HG03442 (cell line): ENCODE measurements at regions not wholly inside any gene's neighbourhood (a gene's known extent, or its start where the extent isn't known, plus 50 kb on each side); places are given as distances from the start of the nearest gene placed in this dataset.
"Not testable (repeated sequence)": the region's sequence is repeated elsewhere in the genome, so short reads cannot be mapped to it uniquely, and the experiment has no call there.

ENCODE experiments used
- ATAC-seq: cut with Tn5 transposase; IDR thresholded peaks from one replicate; pipeline ENCODE4 v1.9.1; 2021; ENCODE audit warnings: mild to moderate bottlenecking, moderate library complexity; ENCODE audit not compliant: unreplicated experiment

DNA sequence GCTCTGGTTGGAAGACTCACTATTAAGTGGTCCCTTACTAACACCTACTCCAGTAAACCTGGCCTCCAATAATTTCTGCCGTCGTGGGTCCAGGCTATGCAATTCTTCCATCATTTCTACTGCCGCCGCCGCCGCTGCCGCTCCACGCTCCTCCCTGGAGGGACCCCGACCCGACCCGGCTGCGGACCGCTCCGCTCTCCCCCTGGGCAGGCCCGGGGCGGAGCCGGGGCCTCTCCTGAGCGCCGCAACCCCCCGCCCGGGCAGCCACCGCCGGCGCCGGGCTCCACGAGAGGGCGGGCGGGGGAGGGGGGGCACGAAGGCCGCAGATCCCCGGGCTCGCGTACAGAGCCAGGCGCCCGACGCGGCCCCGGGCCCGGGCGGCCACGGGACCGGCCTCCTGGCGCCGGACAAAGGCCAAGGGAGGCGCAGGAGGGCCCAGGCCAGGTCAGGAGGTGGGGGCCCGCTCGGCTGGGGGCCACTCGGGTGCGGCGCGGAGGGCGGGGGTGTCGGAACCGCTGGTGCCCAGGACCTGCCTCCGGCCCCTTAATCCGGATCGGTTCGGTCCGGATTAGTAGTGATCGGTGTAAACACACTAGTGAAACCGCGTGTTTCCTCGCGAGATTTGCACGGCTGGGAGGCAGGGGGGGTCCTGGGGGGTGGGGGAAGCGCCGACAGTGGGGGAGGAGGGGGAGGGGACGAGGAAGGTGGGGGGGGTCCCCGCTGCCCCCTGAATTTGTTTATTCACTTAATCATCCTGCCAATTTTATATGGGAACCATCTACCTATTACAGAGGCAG lies 215.1 kb upstream of the CCL2 start:
- peak; percentile 47 for ATAC-seq

DNA sequence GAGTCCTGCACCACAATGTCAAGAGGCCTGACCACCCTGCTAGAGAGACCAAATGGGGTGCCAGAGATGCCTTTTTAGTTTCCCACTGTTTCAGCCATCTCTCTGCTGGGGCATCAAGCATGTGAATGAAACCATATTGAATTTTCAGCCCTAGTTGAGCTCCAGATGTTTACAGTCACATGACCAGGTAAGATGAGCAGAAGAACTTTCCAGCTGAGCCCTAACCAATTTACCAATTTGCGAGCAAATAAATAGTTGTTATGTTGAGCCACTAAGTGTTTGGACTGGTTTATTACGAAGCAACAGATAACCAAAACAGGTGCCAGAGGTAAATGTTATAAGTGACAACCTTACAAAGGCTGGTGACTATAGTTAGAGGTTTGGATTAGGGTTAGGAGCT lies 209.1 kb upstream of the CCL2 start:
- ATAC-seq, result no peak

DNA sequence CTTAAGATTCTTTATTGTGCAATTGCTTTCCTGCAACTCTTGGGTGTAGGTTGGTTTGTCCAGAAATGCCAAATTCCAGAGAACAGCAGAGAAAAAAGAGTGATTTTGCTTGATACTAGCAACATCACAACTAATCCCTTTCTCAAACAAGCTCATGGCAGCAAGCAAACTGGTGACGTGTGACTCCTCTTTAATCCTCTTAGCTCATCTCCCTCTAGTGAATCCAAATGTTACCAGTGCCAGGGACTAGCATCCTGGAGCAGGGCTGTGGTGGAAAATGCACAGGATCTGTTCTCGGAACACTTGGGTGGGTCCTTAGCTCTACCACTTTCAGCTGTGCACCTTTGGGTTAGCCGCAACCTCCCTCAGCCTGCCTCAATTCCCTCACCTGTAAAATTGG lies 204.0 kb upstream of the CCL2 start:
- no peak for ATAC-seq

DNA sequence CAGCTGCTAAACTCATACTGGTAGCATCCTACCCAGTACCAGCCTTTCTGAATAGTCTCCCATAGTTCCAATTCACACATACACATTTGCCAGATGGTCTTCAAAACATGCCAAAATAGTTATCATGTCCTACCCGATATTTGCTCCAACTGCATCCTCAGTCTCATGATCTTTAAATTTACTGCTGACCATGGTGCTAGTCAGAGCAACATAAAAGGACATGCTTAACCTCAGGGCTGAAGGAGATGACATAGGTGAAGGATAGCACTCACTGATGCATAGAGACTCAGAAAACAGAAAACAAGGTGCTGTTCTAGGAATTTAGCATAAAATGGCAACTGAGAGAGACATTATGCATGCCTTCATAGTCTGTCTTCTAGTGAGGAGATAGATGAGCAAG lies 200.6 kb upstream of the CCL2 start:
- no peak for ATAC-seq

DNA sequence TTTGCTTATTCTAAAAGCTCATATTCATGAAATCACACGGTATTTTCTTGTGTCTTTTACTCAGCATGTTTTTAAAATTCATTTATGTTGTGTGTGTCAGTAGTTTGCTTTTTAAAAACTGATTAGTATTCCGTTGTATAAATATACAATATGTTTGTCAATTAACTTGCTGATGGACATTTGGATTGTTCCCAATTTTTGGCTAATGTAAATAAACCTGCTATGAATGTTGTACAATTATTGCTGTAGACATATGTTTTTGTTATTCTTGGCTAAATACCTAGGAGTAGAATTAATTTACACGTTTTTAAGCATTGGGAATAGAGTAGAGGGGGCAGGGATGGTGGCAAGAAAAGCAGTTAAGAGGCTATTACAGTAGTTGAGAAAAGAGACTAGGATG lies 199.5 kb upstream of the CCL2 start:
- no peak for ATAC-seq

DNA sequence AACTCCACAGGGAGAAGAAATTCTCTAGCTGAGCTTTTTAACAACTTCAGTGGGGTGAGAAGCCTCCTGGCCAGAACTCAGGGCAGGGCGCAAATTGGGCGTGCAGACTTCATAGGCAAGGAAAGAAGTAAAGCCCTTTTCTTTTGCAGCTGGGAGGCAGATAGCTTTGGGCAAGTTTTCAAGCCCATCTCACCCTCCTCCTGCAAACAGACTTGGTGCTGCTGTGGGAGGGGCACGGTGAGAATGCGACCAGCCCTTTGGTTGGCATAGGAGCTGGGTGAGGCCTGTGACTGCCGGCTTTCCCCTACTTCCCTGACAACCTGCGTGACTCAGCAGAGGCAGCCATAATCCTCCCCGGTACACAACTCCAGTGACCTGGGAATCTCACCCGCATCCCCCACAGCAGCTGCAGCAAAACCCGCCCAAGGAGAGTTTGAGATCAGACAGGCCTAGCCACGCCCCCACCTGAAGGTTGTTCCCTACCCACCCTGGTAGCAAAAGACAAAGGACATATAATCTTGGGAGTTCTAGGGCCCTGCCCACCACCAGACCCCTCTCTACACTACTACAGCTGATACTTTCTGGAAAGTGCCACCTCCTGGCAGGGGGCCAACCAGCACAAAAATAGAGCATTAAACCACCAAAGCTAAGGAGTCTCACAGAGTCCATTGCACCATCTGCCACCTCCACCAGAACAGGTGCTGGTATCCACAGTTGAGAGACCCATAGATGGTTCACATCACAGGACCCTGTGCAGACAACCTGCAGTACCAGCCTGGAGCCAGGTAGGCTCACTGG lies 195.5 kb upstream of the CCL2 start:
- ATAC-seq, result no peak

DNA sequence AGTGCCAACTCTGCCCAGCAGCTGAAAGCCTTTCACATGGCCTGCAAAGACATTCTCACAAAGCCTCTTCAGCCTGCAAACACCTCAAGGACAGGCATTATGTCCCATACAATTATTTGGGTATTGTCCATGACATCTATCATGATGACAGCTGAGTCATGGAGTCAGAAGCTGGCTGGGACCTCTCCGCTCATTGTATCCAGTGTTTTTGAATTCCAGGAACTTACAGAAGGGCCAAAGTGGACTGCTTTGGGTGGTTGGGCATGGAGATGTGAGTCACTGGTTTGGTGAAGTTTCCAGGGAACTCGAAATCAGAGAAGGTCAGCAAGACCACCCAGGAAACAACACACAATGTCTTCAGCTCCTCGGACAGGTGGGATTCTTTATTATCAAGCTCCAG lies 188.6 kb upstream of the CCL2 start:
- ATAC-seq, result no peak

DNA sequence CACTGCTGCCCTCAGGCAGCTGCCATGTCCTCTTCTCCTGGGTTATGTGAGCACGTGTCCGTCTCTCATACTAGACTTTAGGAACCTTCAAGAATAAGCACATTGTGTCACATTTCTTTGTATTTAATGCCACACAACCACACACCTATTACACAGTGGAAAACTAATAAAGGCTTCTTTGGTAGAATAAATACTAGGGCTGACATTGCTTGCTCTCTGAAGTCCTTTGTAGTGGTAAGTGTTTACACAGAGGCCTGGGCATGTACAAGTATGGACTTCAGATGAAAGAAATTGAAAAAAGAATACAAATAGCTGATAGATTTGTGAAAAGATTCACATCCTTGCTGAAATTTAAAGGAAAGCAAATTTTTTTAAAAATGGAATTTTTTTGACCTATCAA lies 188.1 kb upstream of the CCL2 start:
- ATAC-seq, result no peak

DNA sequence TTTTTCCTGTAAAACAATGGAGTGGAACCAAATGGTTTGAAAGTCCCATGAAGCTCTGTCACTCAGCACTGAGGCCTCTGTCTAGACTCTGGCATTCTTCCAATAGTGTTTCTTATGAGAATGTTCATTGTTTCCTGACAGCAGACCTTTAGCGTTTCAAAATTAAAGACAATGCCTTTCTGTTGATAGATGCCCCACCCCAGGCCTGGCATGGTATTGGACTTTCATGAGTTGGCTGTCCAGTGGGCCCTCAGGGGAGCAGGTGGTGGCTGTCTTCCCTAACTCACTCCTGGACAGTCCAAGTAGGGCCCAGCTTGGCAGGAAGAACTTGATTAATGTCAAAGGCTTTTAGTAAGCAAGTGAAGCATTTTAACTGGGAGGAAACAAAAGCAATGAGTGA lies 186.5 kb upstream of the CCL2 start:
- no peak for ATAC-seq

DNA sequence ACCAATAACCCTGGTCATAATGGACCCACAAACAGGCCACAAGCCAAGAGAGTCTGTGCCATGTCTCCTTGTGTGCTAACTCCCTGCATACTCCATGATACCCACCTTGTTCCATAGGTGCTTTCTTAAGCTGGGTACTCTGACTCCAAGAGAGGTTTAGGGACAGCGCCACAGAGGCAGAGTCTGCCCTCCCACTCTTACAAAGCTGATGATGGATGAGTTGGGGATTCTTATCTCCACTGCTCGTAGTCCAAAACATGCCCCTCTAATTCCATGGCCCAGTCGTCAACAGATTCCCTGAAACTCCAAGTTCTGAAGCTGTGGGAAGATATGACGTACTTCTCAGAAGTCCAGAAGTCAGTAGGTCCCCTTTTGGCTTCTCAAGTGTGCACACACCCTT lies 184.4 kb upstream of the CCL2 start:
- ATAC-seq, result no peak

DNA sequence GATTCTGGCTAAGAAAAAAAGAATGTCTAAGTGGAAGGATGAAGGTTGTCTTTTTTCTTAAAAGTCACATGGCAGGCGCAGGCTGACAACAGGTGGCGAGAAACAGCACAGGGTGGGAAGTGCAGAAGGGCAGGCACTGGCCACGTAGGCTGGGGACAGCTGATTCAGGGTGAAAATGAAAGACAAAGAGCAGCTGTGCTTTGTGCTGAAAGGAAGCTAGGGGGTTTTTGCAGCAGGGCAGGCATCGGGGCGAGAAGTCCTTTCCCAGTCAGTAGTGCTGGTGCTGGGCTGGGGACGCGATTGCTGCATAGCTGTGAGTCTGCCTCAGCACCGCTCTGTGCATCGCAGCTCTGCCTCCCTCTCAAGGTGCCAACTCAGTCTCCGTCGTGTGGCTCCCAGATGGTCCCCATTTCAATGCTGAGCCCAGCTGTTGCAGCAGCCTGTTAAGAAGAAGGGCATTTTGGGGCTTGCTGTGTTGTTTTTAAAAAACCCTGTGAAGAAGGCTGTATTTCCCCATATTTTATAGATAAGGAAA lies 183.1 kb upstream of the CCL2 start:
- no peak for ATAC-seq

DNA sequence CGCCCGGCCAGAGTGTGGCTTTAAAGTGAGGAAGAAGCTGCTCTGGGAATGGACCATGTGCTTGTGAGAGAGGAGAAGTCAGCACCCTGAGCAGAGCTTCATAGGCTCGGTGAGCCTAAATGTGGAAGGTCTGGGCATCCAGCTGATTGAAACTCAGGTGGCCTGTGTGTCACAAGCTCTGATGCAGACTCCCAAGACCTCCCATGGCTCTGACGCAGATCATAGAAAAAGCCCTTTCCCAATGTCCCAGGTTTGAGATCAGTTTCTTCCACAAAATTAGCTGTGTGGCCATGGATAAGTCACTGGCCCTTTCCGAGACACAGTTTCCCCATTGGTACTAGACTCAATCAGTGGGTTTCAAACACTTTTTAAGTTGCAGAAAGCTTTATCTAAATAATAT lies 180.0 kb upstream of the CCL2 start:
- no peak for ATAC-seq

DNA sequence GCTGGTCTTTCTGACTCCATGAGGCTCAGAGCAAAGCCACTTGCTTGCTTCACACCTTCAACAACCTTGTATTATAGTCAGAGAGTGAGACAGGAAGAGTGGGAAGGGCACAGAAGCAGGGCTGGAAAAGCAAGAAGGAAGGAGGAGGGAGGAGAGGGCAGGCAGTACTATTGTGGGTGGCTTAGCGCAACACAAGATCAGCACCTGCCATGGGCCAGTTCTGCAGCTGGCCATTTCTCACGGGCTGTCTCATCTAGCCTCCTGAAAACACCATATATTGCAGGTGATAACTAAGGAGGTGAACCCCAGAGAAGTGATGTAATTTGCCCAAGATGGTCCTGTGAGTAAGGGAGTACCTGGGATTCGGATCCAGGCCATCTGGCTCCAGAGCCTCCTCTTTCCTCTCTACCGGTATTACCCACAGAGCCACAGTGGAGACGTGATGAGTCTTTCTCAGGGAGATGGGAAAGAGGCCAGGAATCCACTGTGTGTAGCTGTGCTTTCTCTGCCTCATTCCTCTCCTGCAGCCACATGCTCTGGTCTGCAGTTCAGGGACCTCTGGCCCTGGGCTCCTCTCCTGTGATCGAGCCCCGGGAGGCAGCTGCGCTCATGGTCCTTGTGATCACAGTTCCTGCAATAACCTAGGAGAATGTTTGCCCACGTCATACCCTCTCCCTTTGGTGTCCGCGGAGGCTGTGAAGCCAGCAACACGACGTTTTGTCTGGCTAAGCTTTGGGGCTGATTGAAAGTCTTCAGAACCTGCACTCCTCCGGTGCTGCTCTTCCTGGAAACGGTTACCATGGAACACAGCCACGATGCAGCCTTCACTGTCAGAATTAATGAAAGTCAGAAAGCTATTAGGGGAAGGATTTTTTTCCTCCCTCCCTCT lies 178.1 kb upstream of the CCL2 start:
- ATAC-seq, result no peak

DNA sequence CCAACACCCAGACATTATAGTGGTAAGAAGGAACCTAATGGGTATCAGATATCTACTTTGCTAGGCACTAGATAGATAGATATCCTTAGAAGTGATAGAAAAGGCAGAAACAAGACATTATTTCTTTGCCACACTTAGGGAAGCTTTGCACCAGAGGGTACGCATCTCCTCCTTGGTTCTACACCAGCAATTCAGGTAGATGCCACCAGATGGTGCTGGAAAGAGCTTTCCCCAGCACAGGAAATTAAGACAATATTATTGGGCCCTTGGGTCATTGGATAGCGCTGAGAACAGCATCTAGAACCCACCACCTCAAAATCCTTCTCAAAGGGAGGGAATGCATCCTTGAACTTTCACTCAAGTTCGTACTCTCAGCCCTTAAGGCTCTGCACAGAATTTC lies 173.8 kb upstream of the CCL2 start:
- ATAC-seq, result no peak

DNA sequence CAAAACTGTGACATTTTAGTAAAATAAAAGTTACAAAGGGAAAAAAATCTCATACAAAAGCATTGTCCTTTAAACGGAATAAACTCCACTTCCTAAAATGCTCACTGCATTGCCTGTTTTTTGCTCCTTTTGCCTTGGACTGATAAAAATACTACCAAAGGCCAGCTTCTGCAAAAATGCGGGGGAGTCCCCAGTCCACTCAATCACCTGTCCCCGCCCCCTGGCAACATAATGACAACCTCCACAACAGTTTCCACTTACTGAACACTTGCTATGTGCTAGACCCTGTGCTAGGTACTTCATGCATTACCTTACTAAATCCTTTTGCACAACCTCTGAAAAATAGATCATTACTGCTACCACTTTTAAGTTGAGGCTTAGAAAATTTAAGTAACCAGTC lies 172.7 kb upstream of the CCL2 start:
- no peak for ATAC-seq

DNA sequence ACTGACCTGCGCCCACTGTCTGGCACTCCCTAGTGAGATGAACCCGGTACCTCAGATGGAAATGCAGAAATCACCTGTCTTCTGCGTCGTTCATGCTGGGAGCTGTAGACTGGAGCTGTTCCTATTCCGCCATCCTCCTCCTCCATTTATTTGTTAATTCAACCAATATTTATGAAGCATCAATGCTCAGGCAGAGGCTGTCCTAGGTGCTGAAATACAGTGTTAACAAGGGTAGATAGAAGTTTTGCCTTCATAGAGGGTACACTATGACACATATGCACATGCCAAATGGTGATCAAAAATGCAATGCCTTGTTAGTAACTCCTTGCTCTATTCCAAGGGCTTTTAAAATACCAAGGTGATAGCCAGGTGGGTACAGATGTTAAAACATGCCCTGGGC lies 166.0 kb upstream of the CCL2 start:
- not testable (repeated sequence) for ATAC-seq

DNA sequence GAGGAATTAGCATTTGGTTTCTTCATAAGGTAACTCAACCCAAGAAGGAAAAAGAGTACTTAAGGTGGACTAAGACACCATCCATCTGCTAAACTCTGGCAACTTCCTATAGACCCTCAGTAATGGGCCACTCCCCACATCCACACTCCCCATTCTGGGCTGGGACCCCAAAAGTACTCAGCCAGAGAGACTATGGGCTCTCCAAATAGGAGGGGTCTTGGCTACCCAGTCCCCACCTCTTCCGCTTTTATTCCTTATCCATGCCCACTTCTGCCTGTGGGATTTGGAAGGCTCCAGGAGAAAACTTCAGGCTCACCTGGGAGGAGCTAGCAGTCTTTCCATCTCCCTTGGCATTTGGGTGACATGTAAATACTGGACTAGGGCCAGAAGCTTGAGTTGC lies 164.5 kb upstream of the CCL2 start:
- ATAC-seq, result no peak

DNA sequence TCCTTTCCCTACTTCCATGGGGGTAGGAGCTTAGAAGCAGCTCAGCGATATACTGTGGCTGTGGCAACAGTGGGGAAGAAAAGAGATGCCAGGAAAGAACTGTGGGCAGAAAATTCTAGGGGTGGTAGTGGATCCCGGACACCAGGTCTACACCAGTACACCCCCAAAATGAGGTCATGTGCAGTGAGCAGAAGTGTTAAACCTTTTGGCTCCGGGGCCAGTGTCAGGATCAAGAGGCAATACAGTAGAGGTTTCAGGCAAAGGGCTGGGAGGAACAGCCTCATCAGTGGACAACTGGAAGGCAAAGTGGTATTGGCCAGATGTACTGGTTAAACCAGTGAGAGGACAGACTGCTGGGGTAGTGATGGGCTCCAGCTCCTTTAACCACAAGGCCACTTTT lies 163.1 kb upstream of the CCL2 start:
- no peak for ATAC-seq

DNA sequence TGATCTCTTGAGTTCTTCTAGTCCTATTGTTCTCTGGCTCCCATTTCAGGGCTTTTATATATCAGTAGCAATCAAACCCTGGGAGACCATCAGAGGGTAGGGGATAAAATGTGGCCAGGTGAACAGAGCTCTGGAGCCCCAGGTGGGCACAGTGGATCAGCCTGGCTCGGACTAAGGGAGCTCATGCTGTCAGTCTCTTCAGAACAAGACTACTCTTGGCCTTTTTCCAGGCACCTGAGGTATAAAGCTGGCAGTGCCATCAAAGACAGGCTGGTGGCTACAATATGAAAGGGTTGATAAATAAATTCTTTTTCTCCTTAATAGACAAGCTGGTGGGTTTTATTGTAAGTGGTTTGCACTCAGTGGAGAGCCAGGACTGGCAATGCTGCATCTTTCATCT lies 160.0 kb upstream of the CCL2 start:
- ATAC-seq, result no peak

DNA sequence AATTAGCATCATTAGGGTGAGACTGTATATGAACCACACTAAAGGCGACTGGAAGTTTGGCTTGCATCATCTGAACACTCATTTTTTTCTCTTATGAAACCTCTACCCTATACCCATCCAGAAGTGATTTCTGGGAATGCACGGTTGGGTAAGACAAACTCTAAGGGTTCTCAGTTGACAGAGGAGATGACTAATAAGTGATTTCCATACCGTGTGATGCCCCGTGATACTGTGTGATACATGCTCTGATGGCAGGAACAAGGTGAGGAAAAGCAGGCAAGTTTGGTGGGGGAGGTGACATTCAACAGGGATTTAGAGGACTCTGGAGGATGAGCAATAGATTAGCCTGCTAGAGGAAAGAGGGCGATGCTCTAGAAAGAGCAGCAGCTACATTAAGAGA lies 156.4 kb upstream of the CCL2 start:
- ATAC-seq, result no peak

DNA sequence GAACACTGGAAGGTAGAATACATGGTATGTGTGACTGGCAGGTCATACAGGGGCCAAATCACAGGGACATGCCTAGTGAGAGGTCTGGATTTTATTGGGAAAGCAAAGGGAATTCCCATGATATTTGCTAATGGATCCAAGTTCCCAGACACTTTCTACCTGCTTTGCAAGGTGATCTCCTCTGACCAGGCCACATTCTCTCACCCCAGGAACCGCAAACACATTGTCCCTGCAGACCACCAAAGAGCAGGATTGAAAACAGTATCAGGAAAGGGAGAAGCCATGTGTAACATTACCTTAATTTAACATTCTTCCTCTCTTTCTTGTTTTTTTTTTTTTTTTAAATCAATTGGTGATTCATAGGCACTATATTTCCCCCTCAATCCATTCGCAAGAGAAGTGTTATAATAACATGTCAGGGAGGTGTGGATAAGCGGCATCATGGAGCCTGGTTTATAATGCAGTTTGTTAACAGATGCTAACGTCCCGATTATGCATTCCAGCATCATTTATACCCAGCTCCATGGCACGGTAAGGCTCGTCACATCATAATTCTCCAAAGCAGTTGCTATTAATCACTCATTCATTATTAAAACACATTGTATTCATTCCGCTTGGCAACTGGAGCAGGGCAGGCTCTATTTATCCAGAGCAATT lies 155.1 kb upstream of the CCL2 start:
- no peak for ATAC-seq
